Endothelial cell of umbilical vein (primary cell): ENCODE measurements at regions not wholly inside any gene's neighbourhood (a gene's known extent, or its start where the extent isn't known, plus 50 kb on each side); places are given as distances from the start of the nearest gene placed in this dataset.

Experiments used
- EZH2 ChIP-seq: IDR thresholded peaks from 2 replicates; pipeline ENCODE4 v1.6.1; 2012; ENCODE audit warnings: borderline replicate concordance, low read depth, mild to moderate bottlenecking, moderate library complexity, low read length, inconsistent platforms; ENCODE audit not compliant: severe bottlenecking
- JUN ChIP-seq: IDR thresholded peaks from 2 replicates; pipeline ENCODE4 v1.6.1; 2011; ENCODE audit warnings: borderline replicate concordance, low read depth; ENCODE audit not compliant: insufficient read length, insufficient read depth
- MYC ChIP-seq: IDR thresholded peaks from one replicate; pipeline ENCODE4 v1.6.1; 2011; ENCODE audit warnings: mild to moderate bottlenecking, low read depth, low read length
- POLR2A ChIP-seq: IDR thresholded peaks from 2 replicates; pipeline ENCODE4 v1.6.1; 2012; ENCODE audit warnings: low read depth, mild to moderate bottlenecking, control low read depth, low read length
- POLR2AphosphoS5 ChIP-seq: IDR thresholded peaks from 2 replicates; pipeline ENCODE4 v1.6.1; 2012; ENCODE audit warnings: low read depth, mild to moderate bottlenecking, control low read depth, low read length, moderate library complexity; ENCODE audit not compliant: insufficient read depth
- TF ChIP-seq, protein P1 (sequence below), 2 donors: IDR thresholded peaks; 1 replicate in 1 of 2; 2 replicates in 1 of 2; pipeline ENCODE4 v1.5.1; 2011; ENCODE audit warnings: low read length in 2 of 2, mild to moderate bottlenecking in 2 of 2, moderate library complexity in 2 of 2, control low read depth in 1 of 2, inconsistent platforms in 1 of 2, low read depth in 1 of 2; ENCODE audit not compliant: insufficient read depth in 1 of 2; ENCODE audit errors: extremely low read depth in 1 of 2
- TF ChIP-seq, protein P2 (sequence below): IDR thresholded peaks from 2 replicates; pipeline ENCODE4 v1.6.1; 2011; ENCODE audit not compliant: insufficient read depth, insufficient read length

DNA sequence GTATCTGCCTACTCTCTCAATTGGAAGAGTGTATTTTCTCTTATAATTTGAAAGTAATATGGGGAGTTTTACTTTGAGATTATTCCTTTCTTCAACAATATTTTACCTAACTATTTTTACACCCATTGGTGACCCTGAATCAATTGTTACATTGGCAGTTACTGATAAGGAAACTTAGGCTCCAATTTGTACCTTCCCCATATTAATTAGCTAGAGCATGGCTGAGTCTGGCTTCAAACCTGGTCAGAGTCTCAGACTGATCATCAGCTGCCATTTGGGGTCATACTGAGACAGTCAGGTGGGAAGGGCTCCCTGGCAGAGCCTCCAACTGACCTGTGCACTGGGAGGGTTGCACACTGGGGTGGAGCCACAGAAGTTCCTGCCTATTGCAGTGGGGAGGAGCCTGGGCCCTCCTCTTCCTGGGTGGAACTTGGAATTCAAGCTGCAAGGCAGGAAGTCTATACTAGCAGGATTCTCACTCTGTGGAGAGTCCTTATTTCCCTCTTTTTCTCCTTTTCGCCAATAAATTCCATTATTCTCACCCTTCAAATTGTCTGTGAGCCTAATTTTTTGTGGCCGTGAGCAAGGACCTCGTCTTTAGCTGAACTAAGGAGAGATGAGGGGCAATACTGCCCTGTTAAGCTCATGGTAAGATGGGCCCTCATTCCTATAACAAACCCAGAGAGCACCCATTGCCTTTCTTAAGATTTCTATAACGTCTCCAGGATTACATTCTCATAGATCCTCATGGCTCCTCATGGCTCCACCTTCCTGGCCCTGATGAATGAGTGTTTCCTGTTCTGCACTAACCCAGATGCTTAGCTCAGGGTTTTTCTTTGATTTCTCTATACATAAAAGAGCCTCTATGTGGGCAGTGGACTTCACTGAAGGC, 285.1 kb downstream of the ADGB start:
- TF ChIP-seq JUN (no peak), MYC (no peak), EZH2 (no peak), POLR2AphosphoS5 (no peak), POLR2A (no peak)
- TF ChIP-seq, protein P1, sequence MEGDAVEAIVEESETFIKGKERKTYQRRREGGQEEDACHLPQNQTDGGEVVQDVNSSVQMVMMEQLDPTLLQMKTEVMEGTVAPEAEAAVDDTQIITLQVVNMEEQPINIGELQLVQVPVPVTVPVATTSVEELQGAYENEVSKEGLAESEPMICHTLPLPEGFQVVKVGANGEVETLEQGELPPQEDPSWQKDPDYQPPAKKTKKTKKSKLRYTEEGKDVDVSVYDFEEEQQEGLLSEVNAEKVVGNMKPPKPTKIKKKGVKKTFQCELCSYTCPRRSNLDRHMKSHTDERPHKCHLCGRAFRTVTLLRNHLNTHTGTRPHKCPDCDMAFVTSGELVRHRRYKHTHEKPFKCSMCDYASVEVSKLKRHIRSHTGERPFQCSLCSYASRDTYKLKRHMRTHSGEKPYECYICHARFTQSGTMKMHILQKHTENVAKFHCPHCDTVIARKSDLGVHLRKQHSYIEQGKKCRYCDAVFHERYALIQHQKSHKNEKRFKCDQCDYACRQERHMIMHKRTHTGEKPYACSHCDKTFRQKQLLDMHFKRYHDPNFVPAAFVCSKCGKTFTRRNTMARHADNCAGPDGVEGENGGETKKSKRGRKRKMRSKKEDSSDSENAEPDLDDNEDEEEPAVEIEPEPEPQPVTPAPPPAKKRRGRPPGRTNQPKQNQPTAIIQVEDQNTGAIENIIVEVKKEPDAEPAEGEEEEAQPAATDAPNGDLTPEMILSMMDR (IDR thresholded peaks at IDR 0.05; ENCODE audit: extremely low read depth in 1 of 2, insufficient read depth in 1 of 2, low read depth in 1 of 2, low read length in 2 of 2), result no peak
- TF ChIP-seq, protein P2, sequence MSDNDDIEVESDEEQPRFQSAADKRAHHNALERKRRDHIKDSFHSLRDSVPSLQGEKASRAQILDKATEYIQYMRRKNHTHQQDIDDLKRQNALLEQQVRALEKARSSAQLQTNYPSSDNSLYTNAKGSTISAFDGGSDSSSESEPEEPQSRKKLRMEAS, result no peak
